K562 (cell line): ENCODE measurements at regions not wholly inside any gene's neighbourhood (a gene's known extent, or its start where the extent isn't known, plus 50 kb on each side); places are given as distances from the start of the nearest gene placed in this dataset.
A peak's percentile ranks its signal among the peaks of the same experiment; 100 is the strongest.

Experiments used
- CHD1 ChIP-seq: fragments of 200-600 bp; sonication (generic); IDR thresholded peaks from one replicate; pipeline ENCODE4 v1.6.1; 2012; ENCODE audit warnings: mild to moderate bottlenecking, moderate library complexity, low read length, inconsistent platforms
- CREBBP ChIP-seq: IDR thresholded peaks from one replicate; pipeline ENCODE4 v1.6.1; 2012; ENCODE audit warnings: low read depth, mild to moderate bottlenecking, control low read depth, inconsistent platforms, low read length
- GTF2E2 ChIP-seq: fragments of 200-800 bp; sonication (Bioruptor generic); IDR thresholded peaks from 2 replicates; pipeline ENCODE4 v1.6.1; 2016; ENCODE audit warnings: missing genetic modification characterization, missing compliant biosample characterization
- HDAC3 ChIP-seq: fragments of 450-650 bp; IDR thresholded peaks from 2 replicates; pipeline ENCODE4 v1.6.1; 2018; ENCODE audit warnings: borderline replicate concordance, mild to moderate bottlenecking, moderate library complexity; ENCODE audit not compliant: partially characterized antibody
- KLF6 ChIP-seq: fragments of 250-450 bp; sonication (Bioruptor Pico); IDR thresholded peaks from 2 replicates; pipeline ENCODE4 v1.4.0; 2020; ENCODE audit warnings: mild to moderate bottlenecking, moderate library complexity, borderline replicate concordance
- NCOA6 ChIP-seq: fragments of 450-650 bp; IDR thresholded peaks from 2 replicates; pipeline ENCODE4 v1.6.1; 2017; ENCODE audit warnings: mild to moderate bottlenecking
- PATZ1 ChIP-seq: fragments of 250-450 bp; sonication (Bioruptor Pico); IDR thresholded peaks from 2 replicates; pipeline ENCODE4 v1.5.0; 2020; ENCODE audit warnings: mild to moderate bottlenecking, borderline replicate concordance
- POLR2B ChIP-seq: fragments of 450-650 bp; IDR thresholded peaks from 2 replicates; pipeline ENCODE4 v1.6.1; 2018; ENCODE audit warnings: low read depth; ENCODE audit not compliant: partially characterized antibody
- PTRF ChIP-seq: fragments of 450-650 bp; IDR thresholded peaks from 2 replicates; pipeline ENCODE4 v1.6.1; 2016; ENCODE audit warnings: mild to moderate bottlenecking, missing genetic modification characterization, missing compliant biosample characterization
- SIX5 ChIP-seq, 2 experiments: IDR thresholded peaks; 2 replicates each; pipeline ENCODE4 v1.6.1; 2011; ENCODE audit warnings: low read length in 2 of 2, borderline replicate concordance in 1 of 2, low read depth in 1 of 2, mild to moderate bottlenecking in 1 of 2, moderate library complexity in 1 of 2; ENCODE audit not compliant: insufficient read depth in 1 of 2
- SMAD3 ChIP-seq: fragments of 450-650 bp; formaldehyde crosslinking; conservative IDR thresholded peaks from 2 replicates; pipeline ENCODE4 v1.4.0; 2020; ENCODE audit warnings: mild to moderate bottlenecking
- TAF1 ChIP-seq: IDR thresholded peaks from 2 replicates; pipeline ENCODE4 v1.6.1; 2011; ENCODE audit warnings: mild to moderate bottlenecking, low read length, moderate library complexity; ENCODE audit not compliant: insufficient read depth, control insufficient read depth, severe bottlenecking; ENCODE audit errors: extremely low read depth
- TBL1XR1 ChIP-seq, 2 experiments: IDR thresholded peaks; 2 replicates each; pipeline ENCODE4 v1.6.1; 2012; ENCODE audit warnings: improper control_type of control experiment in 2 of 2, low read length in 2 of 2, mild to moderate bottlenecking in 1 of 2
- TCFL5 ChIP-seq: fragments of 250-450 bp; sonication (Bioruptor Pico); conservative IDR thresholded peaks from 2 replicates; pipeline ENCODE4 v1.6.1; 2021; ENCODE audit warnings: mild to moderate bottlenecking, moderate library complexity, matching md5 sums
- ZNF589 ChIP-seq: fragments of 200-800 bp; sonication (Bioruptor generic); IDR thresholded peaks from 2 replicates; pipeline ENCODE4 v1.6.1; 2016; ENCODE audit warnings: low read depth, missing genetic modification characterization, missing compliant biosample characterization
- TF ChIP-seq, protein P1 (sequence below): fragments of 250-450 bp; sonication (Bioruptor Pico); IDR thresholded peaks from 2 replicates; pipeline ENCODE4 v1.5.0; 2020; ENCODE audit warnings: mild to moderate bottlenecking

DNA sequence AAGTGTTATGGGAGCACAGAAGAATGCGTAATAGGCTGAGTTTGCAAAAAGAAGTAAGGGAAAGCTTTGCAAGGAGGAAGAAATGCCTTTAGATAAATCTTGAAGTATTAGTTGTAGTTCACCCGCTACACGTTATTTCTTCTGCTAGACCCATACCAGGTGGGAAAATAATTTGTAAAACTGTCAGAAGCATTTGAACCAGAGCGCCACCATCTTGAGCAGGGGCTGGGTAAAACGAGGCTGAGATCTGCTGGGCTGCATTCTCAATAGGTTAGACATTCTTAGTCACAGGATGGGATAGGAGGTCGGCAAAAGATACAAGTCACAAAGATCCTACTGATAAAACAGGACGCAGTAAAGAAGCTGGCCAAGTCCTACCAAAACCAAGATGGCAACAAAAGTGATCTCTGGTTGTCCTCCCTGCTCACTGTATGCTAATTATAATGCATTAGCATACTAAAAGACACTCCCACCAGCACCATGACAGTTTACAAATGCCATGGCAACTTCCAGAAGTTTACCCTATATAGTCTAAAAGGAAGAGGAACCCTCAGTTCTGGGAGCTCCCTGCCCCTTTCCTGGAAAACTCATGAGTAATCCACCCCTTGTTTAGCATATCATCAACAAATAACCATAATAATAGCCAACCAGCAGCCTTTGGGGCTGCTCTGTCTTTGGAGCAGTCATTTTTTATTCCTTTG, 50.0 kb upstream of the ZNF280D start (continued):
- peak; percentile 74; the same call in 1 of the 2 replicates for TF ChIP-seq PATZ1 (CRISPR knock-in tag)
- TF ChIP-seq TAF1, result no peak
- no peak for TF ChIP-seq CHD1
- TF ChIP-seq HDAC3, result peak; percentile 28
- TF ChIP-seq ZNF589, result peak; percentile 98
- no peak for TF ChIP-seq SIX5 (IDR thresholded peaks at IDR 0.05; ENCODE audit: borderline replicate concordance in 1 of 2, insufficient read depth in 1 of 2, low read depth in 1 of 2, low read length in 2 of 2)
- peak; percentile 98 for TF ChIP-seq SMAD3 (CRISPR knock-in tag)
- TF ChIP-seq POLR2B, result no peak
- TF ChIP-seq KLF6 (CRISPR knock-in tag), result peak; percentile 97
- TF ChIP-seq PTRF (tag), result peak; percentile 97
- TF ChIP-seq TCFL5, result peak; percentile 38; the same call in 1 of the 2 replicates
- TF ChIP-seq, protein P1, sequence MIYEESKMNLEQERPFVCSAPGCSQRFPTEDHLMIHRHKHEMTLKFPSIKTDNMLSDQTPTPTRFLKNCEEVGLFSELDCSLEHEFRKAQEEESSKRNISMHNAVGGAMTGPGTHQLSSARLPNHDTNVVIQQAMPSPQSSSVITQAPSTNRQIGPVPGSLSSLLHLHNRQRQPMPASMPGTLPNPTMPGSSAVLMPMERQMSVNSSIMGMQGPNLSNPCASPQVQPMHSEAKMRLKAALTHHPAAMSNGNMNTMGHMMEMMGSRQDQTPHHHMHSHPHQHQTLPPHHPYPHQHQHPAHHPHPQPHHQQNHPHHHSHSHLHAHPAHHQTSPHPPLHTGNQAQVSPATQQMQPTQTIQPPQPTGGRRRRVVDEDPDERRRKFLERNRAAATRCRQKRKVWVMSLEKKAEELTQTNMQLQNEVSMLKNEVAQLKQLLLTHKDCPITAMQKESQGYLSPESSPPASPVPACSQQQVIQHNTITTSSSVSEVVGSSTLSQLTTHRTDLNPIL (CRISPR knock-in tag), result 0 out of 2 replicates have a peak, but pooled peaks have one; percentile 43
- no peak for TF ChIP-seq NCOA6
- TF ChIP-seq CREBBP, result no peak
- TF ChIP-seq TBL1XR1 (IDR thresholded peaks at IDR 0.05; ENCODE audit: low read length in 2 of 2), result no peak
- peak; percentile 80 for TF ChIP-seq GTF2E2 (tag)
